Thyroid gland (tissue), 4 donors: ENCODE measurements at regions not wholly inside any gene's neighbourhood (a gene's known extent, or its start where the extent isn't known, plus 50 kb on each side); places are given as distances from the start of the nearest gene placed in this dataset.

ENCODE experiments used
- DNase-seq, 2 donors: peaks; one replicate each; pipeline ENCODE4 v3.0.0-alpha.2; 2019
- H3K27ac ChIP-seq, 3 donors: fragments of 200-600 bp; sonication (generic); 1 replicate in 2 of 3; 2 replicates in 1 of 3; pipeline ENCODE4 v1.5.1; 2016 to 2019; ENCODE audit warnings: mild to moderate bottlenecking in 1 of 3, moderate library complexity in 1 of 3
- H3K27me3 ChIP-seq: fragments of 200-600 bp; sonication (generic); one replicate; pipeline ENCODE4 v1.5.1; 2019
- H3K36me3 ChIP-seq, 2 donors: fragments of 200-600 bp; sonication (generic); one replicate each; pipeline ENCODE4 v1.5.1; 2016 to 2019
- H3K4me1 ChIP-seq, 2 donors: fragments of 200-600 bp; sonication (generic); one replicate each; pipeline ENCODE4 v1.5.1; 2017 to 2019
- H3K4me3 ChIP-seq, 3 donors: fragments of 200-600 bp; sonication (generic); replicated peaks in 1 of 3; 1 replicate in 2 of 3; 2 replicates in 1 of 3; pipeline ENCODE4 v1.5.1; 2016; ENCODE audit warnings: mild to moderate bottlenecking in 1 of 3
- H3K9me3 ChIP-seq: fragments of 200-600 bp; sonication (generic); one replicate; pipeline ENCODE4 v1.5.1; 2017
- CTCF ChIP-seq, 6 experiments: fragments of 200-600 bp in 3 of 6; fragments of 450-650 bp in 3 of 6; sonication (generic) in 3 of 6; IDR thresholded peaks; one replicate each; pipeline ENCODE4 v1.5.1; 2016 to 2019; ENCODE audit warnings: antibody characterized with exemption in 6 of 6, mild to moderate bottlenecking in 2 of 6, inconsistent platforms in 1 of 6, moderate library complexity in 1 of 6
- POLR2A ChIP-seq, 2 donors: fragments of 450-650 bp; IDR thresholded peaks; one replicate each; pipeline ENCODE4 v1.6.1; 2017; ENCODE audit warnings: antibody characterized with exemption in 2 of 2, mild to moderate bottlenecking in 2 of 2, moderate library complexity in 1 of 2
- WGBS, 2 donors: methylation state at CpG; one replicate each; pipeline ENCODE4 v1.1.5; 2017; 5-methylcytosine and 5-hydroxymethylcytosine counted together
- intact Hi-C: fragments of 100-400 bp; cut with DNase I; formaldehyde crosslinking; loops from one replicate; pipeline ENCODE4 v1.15.1; 2023

DNA sequence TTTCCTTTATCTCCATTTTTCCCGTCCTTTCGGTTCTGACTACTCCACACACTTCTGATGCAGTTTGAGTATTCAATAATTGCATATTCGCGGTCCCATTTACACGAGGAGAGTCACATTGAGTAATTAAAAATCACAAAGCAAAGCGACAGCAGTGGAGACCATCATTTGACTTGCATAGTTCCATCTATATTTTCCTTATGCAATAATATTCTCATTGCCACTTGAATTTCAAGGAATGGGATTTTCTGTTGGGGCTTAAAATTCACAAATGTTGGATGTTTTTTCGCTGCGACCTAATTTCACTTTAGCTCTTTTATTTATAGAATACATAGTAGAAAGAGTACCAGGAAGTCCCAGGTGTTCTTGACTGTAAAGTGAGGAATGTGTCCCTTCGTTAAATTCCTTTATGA lies 186.8 kb downstream of the ZEB2 start:
- TF ChIP-seq POLR2A (IDR thresholded peaks at IDR 0.05) (no peak), CTCF (IDR thresholded peaks at IDR 0.05) (no peak)
- Histone ChIP-seq H3K27ac (peak overlapping the region; percentile 75 to 88 (median 85)), H3K9me3 (no peaks in the 10 kb centered on the region), H3K4me1 (peaks cover 0 to 4% of the 10 kb centered on the region in 2 donors), H3K4me3 (peak overlapping the region in 2 of 3 donors; percentile 25 to 47), H3K27me3 (no peaks in the 10 kb centered on the region), H3K36me3 (no peaks in the 10 kb centered on the region)
- no peak for DNase-seq
- 75 to 76% methylated on average over 9 of the region's 9 CpGs for WGBS, 2 donors
- intact Hi-C loops: loop anchor here (10.0 kb wide), 1 partner anchor 182 kb away; no protein-coding TSS in a partner anchor

DNA sequence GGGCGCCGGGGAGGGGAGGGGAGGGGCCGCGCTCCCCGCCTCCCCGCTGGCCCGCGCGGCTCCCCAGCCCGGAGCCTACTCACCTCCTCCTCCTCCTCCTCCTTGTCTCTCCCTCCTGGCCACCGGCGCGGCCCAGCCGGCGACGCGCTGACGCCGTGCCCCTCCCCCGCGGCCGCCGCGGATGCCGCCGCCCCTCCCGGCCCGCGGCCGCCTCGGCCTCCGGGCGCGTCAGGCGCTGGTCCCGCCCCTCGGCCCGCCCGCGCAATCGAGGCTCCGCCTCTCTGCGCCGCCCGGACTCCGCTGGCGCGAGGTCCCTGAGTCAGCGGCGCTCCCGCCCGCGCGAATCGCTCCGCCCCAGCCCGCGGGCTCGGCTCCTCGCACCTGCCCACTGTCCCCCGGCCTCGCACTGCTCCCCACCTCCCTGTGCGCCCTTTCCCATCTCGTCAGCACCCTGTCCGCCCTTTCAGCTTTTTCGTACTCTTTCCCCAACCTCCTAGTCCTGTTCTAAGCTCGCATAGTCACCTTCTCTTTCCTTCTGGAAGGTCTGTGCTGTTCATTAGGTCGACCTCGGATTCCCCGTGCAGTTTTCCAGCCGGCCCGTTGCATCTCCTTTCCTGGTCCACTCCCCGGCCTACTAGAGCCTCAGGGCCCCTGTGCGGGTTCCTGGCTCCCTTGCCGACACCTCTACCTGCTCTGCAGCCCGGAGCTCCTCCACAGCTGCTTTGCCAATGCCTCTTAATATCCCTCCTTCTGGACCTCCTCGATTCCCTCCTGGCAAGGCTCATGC lies 187.4 kb downstream of the ZEB2 start:
- H3K4me1 ChIP-seq: peaks cover 0 to 4% of the 10 kb centered on the region in 2 donors
- peak; percentile 85 to 86 for DNase-seq
- TF ChIP-seq CTCF (IDR thresholded peaks at IDR 0.05) (no peak), POLR2A (IDR thresholded peaks at IDR 0.05) (peak in 1 of 2 donors; percentile 72)
- H3K36me3 ChIP-seq: no peaks in the 10 kb centered on the region
- H3K27ac ChIP-seq: peak overlapping the region; percentile 84 to 88 (median 85)
- intact Hi-C loops: loop anchor here (10.0 kb wide), 1 partner anchor 182 kb away; no protein-coding TSS in a partner anchor
- no peaks in the 10 kb centered on the region for H3K9me3 ChIP-seq
- WGBS, 2 donors: 4 to 6% methylated on average over 22 to 52 of the region's 77 CpGs
- H3K27me3 ChIP-seq: no peaks in the 10 kb centered on the region
- peak overlapping the region in 2 of 3 donors; percentile 47 to 72 for H3K4me3 ChIP-seq

DNA sequence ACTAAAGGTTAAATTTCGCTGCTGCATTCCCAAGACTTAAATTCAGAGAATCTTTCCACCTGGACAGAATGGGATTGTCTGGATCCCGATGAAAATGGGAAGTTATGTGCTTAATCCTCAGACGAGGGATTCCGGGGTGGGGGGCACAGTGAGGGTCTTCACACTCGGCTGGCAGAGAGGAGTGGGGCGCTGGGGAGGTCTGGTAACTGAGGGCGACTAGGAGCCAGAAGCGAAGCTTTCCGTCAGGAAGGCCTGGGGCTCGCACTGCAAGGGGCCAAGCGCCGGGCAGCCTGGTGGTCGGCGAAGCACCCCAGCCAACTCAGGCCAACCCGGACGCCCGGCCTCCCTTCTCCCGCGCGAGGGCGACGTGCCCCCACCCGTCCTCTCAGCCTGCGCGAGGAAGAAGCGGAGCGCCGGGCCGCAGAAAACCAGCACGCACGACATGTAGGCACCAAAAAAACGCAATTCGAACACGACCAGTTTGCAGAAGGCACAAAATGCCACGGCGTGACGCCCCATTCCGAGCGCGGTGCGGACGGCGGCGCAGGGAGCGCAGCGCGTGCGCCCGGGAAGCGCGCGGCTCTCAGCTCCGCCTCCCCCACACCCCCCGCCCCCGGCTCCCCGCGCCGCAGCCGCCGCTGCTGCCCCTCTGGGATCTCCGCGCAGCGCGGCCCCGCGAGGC lies 188.1 kb downstream of the ZEB2 start:
- H3K27ac ChIP-seq: peak overlapping the region; percentile 63 to 84 (median 84)
- no peaks in the 10 kb centered on the region for H3K27me3 ChIP-seq
- 0 to 1% methylated on average over 9 to 21 of the region's 66 CpGs for WGBS, 2 donors
- H3K9me3 ChIP-seq: no peaks in the 10 kb centered on the region
- H3K36me3 ChIP-seq: no peaks in the 10 kb centered on the region
- DNase-seq: peak in 1 of 2 donors; percentile 70
- H3K4me3 ChIP-seq: peak overlapping the region; percentile 16 to 72 (median 61)
- intact Hi-C loops: loop anchor here (10.0 kb wide), 1 partner anchor 183 kb away; no protein-coding TSS in a partner anchor
- H3K4me1 ChIP-seq: peaks cover 0 to 4% of the 10 kb centered on the region in 2 donors
- peak in 1 of 2 donors; percentile 34 for TF ChIP-seq POLR2A (IDR thresholded peaks at IDR 0.05)
- peak in 3 of 6 experiments; percentile 11 to 31 (median 18) for TF ChIP-seq CTCF (IDR thresholded peaks at IDR 0.05)

GRCh38 chr2:144330951-144331673 lies 188.8 kb downstream of the ZEB2 start:
- no peak for DNase-seq
- Histone ChIP-seq H3K4me3 (peak overlapping the region; percentile 16 to 72 (median 61)), H3K9me3 (no peaks in the 10 kb centered on the region), H3K4me1 (peaks cover 0 to 4% of the 10 kb centered on the region in 2 donors), H3K27me3 (no peaks in the 10 kb centered on the region), H3K27ac (peak overlapping the region in 2 of 3 donors; percentile 84), H3K36me3 (no peaks in the 10 kb centered on the region)
- TF ChIP-seq POLR2A (IDR thresholded peaks at IDR 0.05): no peak
- no peak for TF ChIP-seq CTCF (IDR thresholded peaks at IDR 0.05)
- WGBS, 2 donors: 12 to 17% methylated on average over 12 of the region's 12 CpGs
- intact Hi-C loops: loop anchor here (10.0 kb wide), 1 partner anchor 184 kb away; no protein-coding TSS in a partner anchor
